SK-N-SH (cell line): ENCODE measurements at regions not wholly inside any gene's neighbourhood (a gene's known extent, or its start where the extent isn't known, plus 50 kb on each side); places are given as distances from the start of the nearest gene placed in this dataset.

Experiments used
- CHD2 ChIP-seq: fragments of 150-350 bp; IDR thresholded peaks from 2 replicates; pipeline ENCODE4 v1.6.1; 2018; ENCODE audit warnings: low read length; ENCODE audit not compliant: partially characterized antibody
- EP300 ChIP-seq, 2 experiments: IDR thresholded peaks; 2 replicates each; pipeline versions ENCODE4 v1.4.0 to v1.6.1; 2012; ENCODE audit warnings: borderline replicate concordance in 1 of 2, low read depth in 1 of 2, low read length in 1 of 2
- EZH2phosphoT487 ChIP-seq: fragments of 200-600 bp; sonication (generic); IDR thresholded peaks from 2 replicates; pipeline ENCODE4 v1.6.1; 2017; ENCODE audit warnings: low read depth, mixed run types, mild to moderate bottlenecking, antibody characterized with exemption, moderate library complexity, borderline replicate concordance
- FOXM1 ChIP-seq: IDR thresholded peaks from 2 replicates; pipeline ENCODE4 v1.4.0; 2012; ENCODE audit warnings: low read depth, mild to moderate bottlenecking
- GATA2 ChIP-seq: sonication (generic); formaldehyde crosslinking; IDR thresholded peaks from 2 replicates; pipeline ENCODE4 v1.5.0; 2020; ENCODE audit warnings: mild to moderate bottlenecking, missing genetic modification reagents
- NRF1 ChIP-seq: IDR thresholded peaks from 2 replicates; pipeline ENCODE4 v1.6.1; 2012; ENCODE audit warnings: low read depth, mild to moderate bottlenecking, low read length
- RAD21 ChIP-seq: IDR thresholded peaks from 2 replicates; pipeline ENCODE4 v1.6.1; 2012; ENCODE audit warnings: mild to moderate bottlenecking, low read length
- RFX5 ChIP-seq: IDR thresholded peaks from 2 replicates; pipeline ENCODE4 v1.6.1; 2012; ENCODE audit warnings: mild to moderate bottlenecking, improper control_type of control experiment, low read length
- TEAD4 ChIP-seq: IDR thresholded peaks from 2 replicates; pipeline ENCODE4 v1.4.0; 2012; ENCODE audit warnings: mild to moderate bottlenecking, borderline replicate concordance; ENCODE audit not compliant: insufficient read depth
- YY1 ChIP-seq: IDR thresholded peaks from 2 replicates; pipeline ENCODE4 v1.4.0; 2012; ENCODE audit warnings: low read depth, mild to moderate bottlenecking
- TF ChIP-seq, protein P1 (sequence below): fragments of 200-600 bp; sonication (generic); IDR thresholded peaks from 2 replicates; pipeline ENCODE4 v1.6.1; 2017; ENCODE audit warnings: antibody characterized with exemption, mild to moderate bottlenecking, moderate library complexity
- TF ChIP-seq, protein P2 (sequence below): IDR thresholded peaks from 2 replicates; pipeline ENCODE4 v1.4.0; 2012; ENCODE audit warnings: low read depth, borderline replicate concordance
- TF ChIP-seq, protein P3 (sequence below): IDR thresholded peaks from 2 replicates; pipeline ENCODE4 v1.4.0; 2012; ENCODE audit warnings: low read depth

DNA sequence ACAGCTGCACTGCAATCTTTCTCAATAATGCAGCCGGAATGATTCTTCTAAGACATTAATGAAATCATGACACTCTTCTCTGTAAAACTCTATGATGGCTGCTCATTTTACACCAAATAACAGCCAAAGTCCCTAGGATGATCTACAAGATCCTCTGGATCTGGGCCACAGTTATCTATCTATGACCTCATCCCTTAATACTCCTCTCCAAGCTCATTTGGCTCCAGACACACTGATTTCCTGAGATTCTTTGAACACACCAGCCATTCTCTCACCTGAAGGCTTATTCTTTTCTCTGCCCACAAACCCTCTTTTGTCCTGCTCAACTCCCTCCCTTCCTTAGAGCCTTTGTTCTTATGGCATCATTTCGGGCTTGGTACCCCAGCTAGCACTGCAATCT is 577.4 kb upstream of the ANKRD30A start:
- TF ChIP-seq GATA2 (no peak), YY1 (no peak), RAD21 (no peak), EZH2phosphoT487 (no peak), TEAD4 (no peak), EP300 (IDR thresholded peaks at IDR 0.05; ENCODE audit: borderline replicate concordance in 1 of 2, low read depth in 1 of 2, low read length in 1 of 2) (no peak), FOXM1 (no peak), CHD2 (no peak), NRF1 (no peak), RFX5 (no peak)
- TF ChIP-seq, protein P1, sequence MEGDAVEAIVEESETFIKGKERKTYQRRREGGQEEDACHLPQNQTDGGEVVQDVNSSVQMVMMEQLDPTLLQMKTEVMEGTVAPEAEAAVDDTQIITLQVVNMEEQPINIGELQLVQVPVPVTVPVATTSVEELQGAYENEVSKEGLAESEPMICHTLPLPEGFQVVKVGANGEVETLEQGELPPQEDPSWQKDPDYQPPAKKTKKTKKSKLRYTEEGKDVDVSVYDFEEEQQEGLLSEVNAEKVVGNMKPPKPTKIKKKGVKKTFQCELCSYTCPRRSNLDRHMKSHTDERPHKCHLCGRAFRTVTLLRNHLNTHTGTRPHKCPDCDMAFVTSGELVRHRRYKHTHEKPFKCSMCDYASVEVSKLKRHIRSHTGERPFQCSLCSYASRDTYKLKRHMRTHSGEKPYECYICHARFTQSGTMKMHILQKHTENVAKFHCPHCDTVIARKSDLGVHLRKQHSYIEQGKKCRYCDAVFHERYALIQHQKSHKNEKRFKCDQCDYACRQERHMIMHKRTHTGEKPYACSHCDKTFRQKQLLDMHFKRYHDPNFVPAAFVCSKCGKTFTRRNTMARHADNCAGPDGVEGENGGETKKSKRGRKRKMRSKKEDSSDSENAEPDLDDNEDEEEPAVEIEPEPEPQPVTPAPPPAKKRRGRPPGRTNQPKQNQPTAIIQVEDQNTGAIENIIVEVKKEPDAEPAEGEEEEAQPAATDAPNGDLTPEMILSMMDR = no peak
- TF ChIP-seq, protein P2, sequence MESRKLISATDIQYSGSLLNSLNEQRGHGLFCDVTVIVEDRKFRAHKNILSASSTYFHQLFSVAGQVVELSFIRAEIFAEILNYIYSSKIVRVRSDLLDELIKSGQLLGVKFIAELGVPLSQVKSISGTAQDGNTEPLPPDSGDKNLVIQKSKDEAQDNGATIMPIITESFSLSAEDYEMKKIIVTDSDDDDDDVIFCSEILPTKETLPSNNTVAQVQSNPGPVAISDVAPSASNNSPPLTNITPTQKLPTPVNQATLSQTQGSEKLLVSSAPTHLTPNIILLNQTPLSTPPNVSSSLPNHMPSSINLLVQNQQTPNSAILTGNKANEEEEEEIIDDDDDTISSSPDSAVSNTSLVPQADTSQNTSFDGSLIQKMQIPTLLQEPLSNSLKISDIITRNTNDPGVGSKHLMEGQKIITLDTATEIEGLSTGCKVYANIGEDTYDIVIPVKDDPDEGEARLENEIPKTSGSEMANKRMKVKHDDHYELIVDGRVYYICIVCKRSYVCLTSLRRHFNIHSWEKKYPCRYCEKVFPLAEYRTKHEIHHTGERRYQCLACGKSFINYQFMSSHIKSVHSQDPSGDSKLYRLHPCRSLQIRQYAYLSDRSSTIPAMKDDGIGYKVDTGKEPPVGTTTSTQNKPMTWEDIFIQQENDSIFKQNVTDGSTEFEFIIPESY = no peak
- TF ChIP-seq, protein P3, sequence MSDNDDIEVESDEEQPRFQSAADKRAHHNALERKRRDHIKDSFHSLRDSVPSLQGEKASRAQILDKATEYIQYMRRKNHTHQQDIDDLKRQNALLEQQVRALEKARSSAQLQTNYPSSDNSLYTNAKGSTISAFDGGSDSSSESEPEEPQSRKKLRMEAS = no peak
